Uterus (tissue), 3 donors: ENCODE measurements at regions not wholly inside any gene's neighbourhood (a gene's known extent, or its start where the extent isn't known, plus 50 kb on each side); places are given as distances from the start of the nearest gene placed in this dataset.

Experiments
- DNase-seq, 2 donors: peaks; one replicate each; pipeline ENCODE4 v3.0.0-alpha.2; 2019 to 2020
- H3K27ac ChIP-seq, 2 donors: fragments of 200-600 bp; sonication (generic); 1 replicate in 1 of 2; 2 replicates in 1 of 2; pipeline ENCODE4 v1.5.1; 2016 to 2018
- H3K27me3 ChIP-seq, 2 donors: fragments of 200-600 bp; sonication (generic); one replicate each; pipeline ENCODE4 v1.5.1; 2018 to 2019; ENCODE audit warnings: control low read depth in 1 of 2
- H3K36me3 ChIP-seq, 2 donors: fragments of 200-600 bp; sonication (generic); one replicate each; pipeline ENCODE4 v1.5.1; 2019; ENCODE audit warnings: control low read depth in 1 of 2
- H3K4me1 ChIP-seq, 2 donors: fragments of 200-600 bp; sonication (generic); one replicate each; pipeline ENCODE4 v1.5.1; 2018 to 2019; ENCODE audit warnings: control low read depth in 1 of 2
- H3K4me3 ChIP-seq, 2 donors: fragments of 200-600 bp; sonication (generic); 1 replicate in 1 of 2; 2 replicates in 1 of 2; pipeline ENCODE4 v1.5.1; 2018 to 2019; ENCODE audit warnings: mild to moderate bottlenecking in 1 of 2
- H3K9me3 ChIP-seq, 2 donors: fragments of 200-600 bp; sonication (generic); one replicate each; pipeline ENCODE4 v1.5.1; 2019; ENCODE audit warnings: control low read depth in 1 of 2
- CTCF ChIP-seq, 4 experiments: fragments of 200-600 bp in 2 of 4; fragments of 450-650 bp in 2 of 4; sonication (generic) in 2 of 4; IDR thresholded peaks; one replicate each; pipeline ENCODE4 v1.5.1; 2016 to 2019; ENCODE audit warnings: antibody characterized with exemption in 4 of 4, mild to moderate bottlenecking in 2 of 4, moderate library complexity in 1 of 4
- intact Hi-C: fragments of 100-400 bp; cut with DNase I; formaldehyde crosslinking; loops from one replicate; pipeline ENCODE4 v1.15.1; 2023; ENCODE audit warnings: low total_unique reads
- donor health status: DM: yes; HTN: yes; CAD: no.

GRCh38 chr5:136418301-136418700 is 53.0 kb upstream of the TRPC7 start:
- DNase-seq: no peak
- Histone ChIP-seq H3K36me3 (no peaks in the 10 kb centered on the region), H3K27me3 (no peaks in the 10 kb centered on the region), H3K9me3 (no peaks in the 10 kb centered on the region), H3K4me1 (no peaks in the 10 kb centered on the region), H3K4me3 (no peak overlapping the region), H3K27ac (no peak overlapping the region)
- intact Hi-C loops: no loop called here
- TF ChIP-seq CTCF (IDR thresholded peaks at IDR 0.05): no peak
